ENCODE measurements at regions not wholly inside any gene's neighbourhood (a gene's known extent, or its start where the extent isn't known, plus 50 kb on each side); places are given as distances from the start of the nearest gene placed in this dataset.

DNA sequence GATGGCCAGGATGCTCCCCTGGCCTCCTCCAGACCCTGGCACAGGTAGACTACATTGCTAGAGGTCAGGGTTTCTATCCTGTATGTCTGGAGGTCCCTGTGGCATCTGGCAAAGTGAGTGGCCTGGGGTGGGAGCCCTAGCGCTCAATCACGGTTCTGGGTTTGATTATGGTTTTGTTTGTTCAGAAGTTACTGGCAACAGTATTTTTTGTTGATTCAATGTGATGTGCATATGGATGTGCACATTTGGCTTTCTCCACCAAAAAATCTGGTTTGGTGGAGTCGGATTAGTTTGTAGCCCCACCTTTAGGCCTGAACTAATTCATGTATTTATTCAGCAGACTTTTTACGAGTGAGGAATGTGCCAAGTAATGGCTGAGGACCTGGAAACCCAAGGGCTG, 109.7 kb downstream of the VEGFA start:
- no peak for DNase-seq

DNA sequence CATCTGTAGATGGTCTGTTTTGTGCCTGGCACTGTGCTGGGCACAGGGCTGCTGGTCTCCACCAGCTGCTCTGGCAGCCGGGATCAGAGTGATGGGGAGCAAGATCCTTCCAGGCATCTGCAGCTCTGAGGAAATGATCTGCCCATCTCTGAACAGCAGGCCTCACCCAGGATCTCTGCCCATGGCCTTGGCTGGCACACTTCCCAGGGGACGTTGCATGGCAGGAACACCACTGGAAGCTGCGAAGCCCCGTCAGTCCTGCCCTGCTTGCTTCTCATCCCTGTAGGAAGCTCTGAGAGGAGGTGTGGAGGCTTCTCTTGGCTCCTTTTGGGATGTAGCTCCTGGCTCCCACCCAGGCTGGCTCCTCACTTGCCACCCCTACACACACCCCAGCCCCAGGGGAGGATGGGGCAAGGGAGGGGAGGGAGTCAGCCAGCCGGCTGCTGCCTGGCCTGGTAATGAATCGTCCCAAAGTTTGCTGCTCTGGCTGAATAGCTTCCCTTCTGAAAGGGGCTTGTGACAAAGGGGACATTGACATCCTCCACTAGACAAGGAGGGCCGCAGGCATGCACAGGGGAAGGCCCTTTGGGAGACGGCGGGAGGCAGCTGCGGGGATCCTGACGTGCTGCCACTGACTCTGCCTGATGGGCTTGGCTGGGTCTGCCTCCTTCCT, 108.9 kb downstream of the VEGFA start:
- DNase-seq, result no peak

DNA sequence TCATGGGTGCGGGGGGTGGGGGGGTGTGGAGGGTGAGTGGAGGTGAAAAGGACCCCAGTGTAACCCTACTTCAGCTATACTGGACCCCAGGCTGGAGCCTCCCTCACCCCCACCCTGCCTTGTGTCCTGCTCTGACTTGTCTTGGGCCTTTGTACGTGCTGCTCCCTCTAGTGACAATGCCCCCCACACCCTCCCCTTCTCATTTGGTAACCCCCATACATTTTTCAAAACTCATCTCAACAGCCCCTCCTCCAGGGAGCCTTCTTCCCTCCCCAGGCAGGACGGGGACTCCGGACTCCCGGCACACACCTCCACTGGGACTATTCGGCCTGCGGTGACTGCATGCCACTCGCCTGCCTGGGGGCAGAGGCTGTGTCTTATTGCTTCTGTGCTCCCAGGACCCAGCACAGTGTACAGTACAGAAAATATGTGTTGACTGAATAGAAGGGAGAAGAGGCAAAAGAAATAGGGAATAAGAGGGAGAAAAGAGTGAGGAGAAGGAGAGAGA, 108.2 kb downstream of the VEGFA start:
- no peak for DNase-seq

DNA sequence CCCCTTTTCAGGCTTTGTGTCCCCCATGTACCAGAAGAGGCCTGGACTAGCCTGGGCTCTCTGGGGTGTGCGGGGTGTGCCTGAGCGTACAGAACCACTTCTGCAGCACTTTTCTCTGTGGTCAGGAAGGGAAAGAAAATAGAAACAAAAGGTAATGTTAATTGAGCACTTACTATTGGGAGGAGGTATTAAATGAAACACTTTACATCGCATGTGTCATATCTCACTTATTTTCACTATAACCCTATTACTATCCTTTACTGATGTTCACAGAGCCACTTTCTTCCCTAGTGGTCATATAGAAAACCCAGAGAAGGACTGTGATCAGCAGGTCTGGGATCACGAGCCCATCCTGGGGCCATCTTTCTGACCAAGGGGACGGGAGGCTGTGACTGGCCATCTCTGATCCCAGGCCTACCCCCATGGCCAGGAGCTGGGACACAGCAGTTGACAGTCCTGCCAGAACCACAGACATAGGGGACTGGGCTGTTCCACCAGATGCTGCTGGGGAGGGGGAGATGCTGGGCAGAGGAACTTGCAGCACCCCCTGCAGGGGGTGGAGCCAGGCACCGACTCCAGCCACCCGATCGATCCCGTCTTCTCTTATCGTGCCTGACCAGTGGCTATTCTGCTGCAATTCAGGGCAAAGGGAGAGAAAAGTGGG, 107.6 kb downstream of the VEGFA start:
- no peak for DNase-seq

DNA sequence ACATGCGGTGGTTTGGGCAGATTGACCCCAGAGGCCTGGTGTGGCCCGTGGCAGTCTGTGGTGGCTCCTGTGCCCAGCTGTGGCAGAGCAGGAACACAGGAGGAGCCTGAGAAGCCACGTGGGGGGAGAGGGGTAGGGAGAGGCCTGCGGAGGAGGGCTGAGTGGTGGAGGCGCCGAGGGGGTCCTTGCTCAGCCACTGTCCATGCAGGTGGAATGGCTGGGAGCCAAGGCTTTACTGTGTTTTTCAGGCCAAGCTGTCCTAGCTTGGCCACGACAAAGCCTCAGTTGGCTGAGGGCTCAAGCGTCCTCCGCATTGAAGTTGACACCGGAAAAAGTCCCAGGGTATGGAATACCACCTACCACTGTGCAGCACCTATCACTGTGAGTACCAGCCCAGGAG, 107.0 kb downstream of the VEGFA start:
- DNase-seq, result no peak

DNA sequence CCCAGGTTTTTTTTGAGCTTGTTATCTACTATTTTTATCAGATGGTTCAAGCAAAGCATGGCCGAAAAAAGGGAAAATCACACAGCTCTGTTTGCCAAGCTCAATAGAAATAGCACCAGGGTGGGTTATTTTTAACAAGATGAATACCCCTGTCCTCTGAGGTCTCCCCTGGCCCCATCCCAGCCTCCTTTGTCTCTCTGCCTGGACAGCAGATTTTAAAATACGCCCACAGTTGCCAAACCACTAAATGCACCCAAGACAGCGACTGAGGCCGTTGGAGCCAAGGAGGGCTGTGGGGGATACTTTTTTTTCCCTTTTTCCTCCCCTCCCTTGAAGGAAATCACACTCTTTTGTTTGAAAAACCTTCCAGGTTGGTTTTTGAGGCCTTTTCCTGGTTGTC, 106.6 kb downstream of the VEGFA start:
- DNase-seq, result no peak

DNA sequence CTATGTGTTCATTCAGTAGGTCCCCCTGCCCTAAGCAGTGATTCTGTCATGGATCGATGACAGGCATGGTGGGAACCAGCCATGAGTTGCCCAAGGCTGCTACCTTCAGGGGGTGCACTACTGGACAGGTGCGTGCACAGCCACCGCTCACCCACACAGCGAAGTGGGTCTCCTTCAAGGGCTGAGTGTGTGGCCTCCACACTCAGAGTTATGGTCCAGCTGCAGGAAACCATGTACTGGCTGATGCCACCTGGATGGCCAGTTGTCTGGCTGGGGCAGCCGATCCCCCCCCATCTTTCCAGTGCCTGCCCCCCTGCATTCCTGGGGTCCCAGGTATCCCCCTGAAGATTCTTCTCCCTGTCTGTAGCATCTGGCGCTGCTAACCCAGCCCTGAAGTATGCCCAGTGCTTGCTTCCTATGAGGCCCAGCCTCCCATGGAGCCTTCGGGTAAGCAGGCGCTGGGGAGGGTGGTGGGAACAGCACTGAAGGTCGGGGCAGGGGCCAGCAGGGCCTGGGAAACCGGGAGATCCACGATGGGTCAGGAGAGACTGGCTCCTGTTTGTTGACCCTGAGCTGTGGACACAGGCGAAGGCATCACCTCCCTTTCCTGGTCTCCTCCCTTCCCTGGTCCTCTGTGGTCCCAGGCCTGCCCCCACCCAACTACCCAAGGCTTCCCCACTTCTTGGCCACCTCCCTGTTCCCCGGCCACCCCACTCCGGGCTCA, 106.0 kb downstream of the VEGFA start:
- DNase-seq, result no peak

DNA sequence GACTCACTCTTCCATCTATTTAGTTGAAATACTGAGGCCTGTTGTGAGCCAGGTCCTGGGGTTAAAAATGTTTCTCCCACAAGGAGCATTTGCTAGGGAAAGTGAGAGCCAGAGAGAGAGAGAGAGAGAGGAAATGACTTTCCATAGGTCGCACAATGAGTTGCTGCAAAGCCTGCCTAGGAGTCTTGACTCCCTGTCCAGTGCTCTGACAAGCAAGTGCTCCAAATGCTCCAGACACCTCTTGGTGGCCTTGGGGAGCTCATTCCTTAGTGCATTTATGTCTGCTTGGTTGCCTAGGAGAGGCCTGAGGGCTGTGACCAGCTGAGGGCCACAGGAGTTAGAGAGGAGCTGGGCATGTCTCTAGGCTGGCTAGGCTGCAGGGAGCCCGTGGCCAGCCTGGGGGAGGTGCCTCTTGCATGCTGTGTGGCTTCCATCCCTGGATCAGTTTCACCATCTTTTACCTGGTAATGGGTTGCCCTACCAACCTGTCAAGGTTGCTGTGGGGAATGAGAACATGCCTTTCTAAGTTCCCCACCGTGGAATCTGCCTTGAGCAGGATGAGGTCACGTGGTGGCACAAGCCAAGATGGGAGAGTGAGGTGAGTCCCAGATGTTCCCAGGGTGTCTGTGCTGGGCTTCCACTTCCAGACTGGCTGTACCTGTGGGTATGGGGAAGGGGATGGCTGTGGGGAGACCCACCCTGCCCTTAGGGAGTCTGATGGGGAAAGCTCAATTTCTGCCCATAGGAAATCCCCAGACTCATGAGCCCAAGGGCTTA, 105.0 kb downstream of the VEGFA start:
- DNase-seq, result no peak

DNA sequence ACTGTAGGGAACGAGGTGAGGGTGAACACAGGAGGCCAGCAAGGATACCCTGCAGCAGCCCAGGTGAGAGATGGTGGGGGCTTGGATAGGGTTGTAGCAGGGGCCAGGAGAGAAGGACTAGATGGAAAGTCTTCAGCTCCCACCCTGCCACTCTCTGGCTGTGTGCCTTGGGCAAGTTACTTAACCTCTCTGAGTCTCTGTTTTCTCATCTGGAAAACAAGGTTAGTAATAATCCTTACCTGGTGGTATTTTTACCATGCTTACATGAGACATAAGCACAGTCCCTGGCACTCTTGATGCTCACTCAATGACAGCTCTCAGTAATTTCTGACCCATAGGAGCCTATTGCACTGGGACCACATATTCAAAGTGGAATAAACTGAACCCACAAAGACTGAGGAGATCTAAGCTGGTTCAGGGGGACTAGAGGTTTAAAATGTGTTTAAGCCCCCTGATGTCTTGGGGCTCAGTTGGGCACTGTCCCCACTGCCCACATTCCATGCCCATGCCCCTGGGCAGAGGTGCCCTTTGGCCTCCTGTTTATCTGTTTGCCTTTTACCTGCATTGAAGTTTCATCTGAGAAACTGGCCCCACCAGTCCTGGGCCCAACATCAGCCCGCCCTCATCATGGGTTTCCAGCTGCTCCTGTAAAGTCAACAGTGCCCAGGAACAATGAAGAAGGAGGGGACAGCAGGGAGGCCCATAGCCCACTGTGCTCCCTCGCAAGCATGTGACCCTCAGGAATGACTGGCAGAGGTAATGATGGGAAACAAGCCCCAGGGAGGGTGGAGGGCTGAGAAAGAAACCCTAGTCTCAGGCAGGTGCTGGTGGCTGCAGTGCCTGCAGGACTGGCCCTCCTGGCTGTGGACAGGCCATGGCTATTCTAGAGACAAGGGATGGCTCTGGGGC, 104.0 kb downstream of the VEGFA start:
- peak; percentile 78 for DNase-seq

DNA sequence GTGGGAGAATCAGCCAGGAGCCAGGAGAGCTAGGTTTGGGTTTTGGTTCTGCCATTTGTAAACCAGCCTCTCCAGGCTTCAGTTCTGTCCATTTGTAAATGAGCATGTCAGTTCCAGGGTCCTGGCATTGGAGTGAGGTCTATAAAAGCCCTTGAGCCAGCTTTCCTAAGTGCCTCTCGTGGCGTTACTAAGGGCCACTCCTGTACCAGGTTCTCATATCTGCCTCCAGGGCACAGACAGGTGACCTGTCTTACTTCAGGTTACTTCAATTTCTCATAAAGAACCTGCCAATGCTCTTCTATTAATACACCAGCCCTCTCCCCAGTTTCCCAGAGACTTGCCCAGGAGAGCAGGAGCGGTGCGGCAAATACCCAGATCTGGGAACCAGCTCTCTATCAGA, 101.9 kb downstream of the VEGFA start:
- DNase-seq, result peak; percentile 96

DNA sequence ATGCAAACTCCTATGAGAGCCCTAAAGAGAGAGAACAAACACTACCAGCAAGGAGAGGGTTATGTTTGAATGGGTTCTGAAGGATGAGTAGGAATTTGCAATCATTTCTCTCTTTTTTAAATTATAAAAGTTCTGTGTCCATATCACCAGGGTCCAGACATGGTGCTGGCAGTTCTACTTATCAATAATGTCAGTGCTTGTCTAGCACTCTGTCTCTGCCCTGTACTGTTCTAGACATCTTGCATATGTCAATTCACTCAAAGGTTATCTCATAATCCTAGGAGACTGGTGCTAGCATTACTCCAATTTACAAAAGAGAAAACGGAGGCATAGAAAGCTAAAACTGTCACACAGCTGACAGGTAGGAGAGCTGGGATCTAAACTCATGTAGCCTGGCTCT, 101.3 kb downstream of the VEGFA start:
- DNase-seq, result peak; percentile 16

DNA sequence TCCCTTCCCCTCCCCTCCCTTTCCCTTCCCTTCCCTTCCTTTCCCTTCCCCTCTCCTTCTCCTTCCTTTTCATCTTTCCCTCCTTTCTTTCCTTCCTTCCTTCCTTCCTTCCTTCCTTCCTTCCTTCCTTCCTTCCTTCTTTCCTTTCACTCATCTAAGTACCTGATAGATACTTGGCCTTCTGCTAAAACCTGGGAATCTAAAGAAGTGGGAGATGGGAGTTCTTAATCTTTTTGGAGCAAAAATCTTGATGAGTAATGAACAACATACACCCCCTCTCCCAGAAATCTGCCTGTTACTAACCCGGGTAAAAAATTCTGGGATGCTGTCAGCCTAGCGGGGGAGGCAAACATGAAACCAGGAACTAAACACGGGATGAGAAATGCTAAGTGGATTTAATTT, 100.7 kb downstream of the VEGFA start:
- DNase-seq, result no peak

DNA sequence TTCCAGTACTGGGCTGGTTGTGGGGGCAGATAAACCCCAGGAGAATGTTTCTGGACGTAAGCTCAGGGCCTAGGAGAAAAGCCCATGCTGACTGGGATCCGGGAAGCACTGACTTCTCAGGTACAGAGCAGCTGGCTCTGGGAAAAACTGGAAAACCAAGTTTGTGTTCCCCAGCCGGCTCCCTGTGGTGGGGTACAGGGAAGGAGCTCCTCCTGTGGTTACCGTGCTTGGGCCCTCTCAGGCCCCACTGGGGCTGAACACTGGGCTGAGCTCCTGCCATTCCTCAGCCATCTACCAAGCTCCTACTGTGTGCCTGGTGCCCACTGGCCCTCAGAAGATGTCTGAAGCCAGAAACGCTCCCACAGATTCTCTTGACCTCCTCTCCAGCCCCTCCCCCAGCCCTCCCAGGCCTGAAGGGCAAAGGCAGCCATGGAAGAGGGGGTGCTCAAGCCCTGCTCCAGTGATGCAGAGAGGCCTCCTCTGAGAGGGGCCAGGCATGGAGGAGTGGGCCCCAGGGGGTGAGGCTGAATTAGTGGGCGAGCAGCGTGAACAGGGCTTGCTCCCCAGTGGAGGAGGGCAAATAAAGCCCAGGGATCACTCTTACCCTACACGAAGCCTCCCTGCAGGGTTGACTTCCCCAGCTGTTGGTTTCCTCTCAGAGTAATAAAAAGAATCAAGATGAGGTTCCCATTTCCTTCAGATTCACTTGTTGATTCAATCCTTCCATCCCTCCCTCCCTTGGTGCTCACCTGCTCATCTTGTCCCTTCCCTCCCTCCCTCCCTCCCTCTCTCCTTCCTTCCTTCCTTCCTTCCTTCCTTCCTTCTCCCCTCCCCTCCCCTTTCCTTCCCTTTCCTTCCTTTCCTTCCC, 100.0 kb downstream of the VEGFA start:
- peak; percentile 27 for DNase-seq

DNA sequence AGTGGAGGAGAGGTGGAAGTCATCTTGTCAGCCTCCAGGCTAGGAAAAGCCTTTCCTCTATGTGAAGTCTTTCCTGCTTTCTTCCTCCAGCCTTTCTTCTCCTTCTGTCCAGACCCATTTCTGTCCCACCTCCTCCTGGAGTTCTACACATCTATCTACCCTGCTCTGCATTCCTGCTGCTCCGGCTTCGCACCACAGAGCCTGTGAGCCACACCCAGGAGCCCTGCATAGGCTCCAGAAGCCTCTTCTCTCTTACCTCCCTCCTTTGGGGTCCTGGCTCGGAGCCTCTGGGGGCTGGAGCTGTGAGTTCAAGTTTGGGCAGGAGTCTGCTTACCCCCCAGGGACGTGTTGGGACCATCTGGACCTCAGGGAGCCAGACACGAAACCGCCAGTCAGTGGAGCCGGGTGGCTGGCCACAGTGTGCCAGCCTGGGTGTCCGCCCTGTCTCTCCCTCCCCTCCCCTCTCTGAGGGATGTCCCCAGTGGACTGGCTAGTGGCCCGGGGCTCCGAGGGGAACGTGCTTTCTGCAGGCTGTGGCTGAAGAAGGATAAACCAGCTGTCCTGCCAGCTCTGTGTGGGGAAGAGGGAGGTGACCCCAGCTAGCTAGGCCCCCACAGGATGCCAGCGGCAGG, 99.2 kb downstream of the VEGFA start:
- no peak for DNase-seq

DNA sequence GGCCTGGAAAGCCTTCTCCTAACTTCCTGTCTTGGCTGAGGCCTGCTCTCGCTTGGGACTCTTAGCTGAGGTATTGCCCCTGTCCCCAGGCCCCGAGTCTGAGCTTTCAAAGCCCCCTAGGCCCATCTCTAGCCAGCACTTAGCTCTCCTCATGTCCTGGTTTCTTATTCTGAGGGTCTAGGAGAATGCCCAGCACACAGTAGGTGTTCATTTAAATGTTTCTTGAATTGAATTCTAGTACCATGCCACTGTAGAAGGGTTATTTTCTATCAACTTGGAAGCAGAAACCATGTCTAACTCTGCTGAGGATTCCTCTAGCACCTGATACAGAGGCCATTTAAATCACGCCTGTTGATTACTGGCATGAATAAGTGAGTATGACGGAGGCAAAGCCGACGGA, 98.5 kb downstream of the VEGFA start:
- no peak for DNase-seq

DNA sequence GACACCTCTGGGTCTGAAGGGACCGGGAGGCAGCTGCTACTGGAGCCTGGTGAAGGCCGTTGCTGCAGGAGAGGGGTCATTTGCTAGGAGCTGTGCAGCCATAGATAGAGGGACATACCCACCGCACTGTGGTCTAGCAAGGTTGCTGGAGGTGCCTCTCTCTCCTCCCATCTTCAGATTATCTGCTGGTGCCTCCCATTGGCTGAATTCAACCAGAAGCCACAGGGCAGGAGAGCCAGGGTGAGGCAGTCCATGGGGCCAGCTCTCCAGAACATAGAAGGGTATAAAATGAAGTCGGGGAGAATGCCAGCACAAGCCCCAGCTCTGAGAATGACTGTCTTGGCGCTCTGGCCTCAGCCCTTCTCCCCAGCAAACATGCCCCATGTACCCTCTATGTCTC, 98.0 kb downstream of the VEGFA start:
- no peak for DNase-seq

DNA sequence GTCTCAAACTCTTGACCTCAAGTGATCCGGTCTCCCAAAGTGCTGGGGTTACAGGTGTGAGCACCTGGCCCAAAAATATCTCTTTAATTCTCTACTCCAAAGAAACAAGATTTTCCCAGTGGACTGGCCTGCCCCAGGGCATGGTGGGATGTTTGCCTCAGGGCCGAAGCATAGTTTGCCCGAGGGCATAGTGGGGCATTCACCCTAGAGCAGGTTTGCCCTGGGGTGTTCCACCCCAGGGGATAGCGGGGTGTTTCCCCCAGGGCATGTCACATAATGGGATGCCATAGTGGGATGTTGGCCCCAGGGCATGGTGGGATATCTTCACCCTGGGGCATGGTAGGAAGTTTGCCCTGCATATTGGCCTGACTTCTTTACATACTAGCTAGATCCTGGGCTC, 97.2 kb downstream of the VEGFA start:
- no peak for DNase-seq

DNA sequence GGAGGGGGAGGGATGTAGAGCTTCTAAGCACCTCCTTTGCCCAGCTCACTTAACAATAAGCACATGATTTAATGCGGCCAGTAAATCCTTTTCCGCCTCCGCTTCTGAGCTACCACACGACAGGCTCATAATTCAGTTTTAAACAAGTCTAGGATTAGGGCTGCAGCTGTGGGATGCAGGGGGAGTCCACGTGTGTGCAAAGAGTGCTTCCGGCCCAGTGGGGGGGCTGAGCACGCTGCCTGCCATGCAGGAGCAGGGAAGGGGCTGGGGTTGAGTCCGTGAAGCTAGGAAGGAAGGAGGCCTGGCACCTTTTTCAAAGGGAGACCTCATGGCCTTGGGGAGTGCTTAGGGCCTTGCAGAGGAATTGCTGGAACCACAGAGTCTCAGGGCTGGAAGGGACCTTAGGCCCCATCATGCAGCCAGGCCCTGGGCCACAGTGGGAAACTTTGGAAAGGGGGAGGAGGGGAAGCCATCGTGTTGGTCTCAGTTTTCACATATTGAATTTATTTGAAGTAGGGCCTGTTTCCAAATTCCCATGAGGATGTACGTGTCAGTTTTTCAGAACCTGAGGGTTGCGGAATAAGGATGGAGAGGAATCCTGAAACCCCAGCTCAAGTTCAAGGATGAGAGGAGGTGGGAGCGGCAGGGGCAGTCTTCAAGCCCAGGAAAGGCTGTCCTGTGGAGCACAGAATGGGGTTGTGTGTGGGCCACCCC, 96.1 kb downstream of the VEGFA start:
- DNase-seq, result no peak

DNA sequence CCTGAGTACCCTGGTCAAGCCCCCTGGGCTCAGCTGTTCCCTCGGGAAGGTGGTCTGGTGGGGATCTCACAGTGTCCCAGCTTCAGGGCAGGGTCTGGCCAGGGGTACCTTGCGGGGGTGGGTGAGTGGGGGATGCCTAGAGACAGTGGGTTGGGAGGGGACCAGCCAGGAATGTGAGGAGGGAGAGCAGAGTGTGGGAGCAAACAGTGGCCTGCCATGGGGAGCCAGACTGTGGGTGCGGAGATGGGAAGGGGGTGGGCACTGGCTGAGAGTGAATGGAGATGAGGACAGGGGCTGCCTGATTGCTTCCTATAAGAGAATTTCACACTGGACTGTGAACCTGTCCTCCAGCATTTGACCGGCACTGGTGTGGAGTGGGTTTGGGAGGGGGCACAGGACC, 95.1 kb downstream of the VEGFA start:
- no peak for DNase-seq

DNA sequence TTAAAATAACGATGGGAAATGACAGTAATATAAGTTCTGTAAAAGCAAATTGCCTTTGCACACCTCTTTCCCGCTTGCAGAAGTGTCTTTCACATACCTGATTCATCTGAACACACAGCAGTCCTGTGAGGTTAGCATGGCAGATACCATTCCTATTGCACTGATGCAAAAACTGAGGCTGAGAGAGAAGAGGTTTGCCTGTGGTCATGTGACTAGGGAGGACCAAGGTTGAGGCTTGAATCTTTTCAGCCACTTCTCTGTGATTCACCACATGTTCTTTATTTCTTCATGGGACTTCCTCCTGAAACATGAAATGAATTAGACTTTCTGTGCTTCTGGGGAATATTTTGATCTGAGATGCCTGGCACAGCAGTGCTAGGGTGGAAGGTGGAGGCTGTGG, 92.9 kb downstream of the VEGFA start:
- DNase-seq, result no peak
